ENCODE measurements at regions not wholly inside any gene's neighbourhood (a gene's known extent, or its start where the extent isn't known, plus 50 kb on each side); places are given as distances from the start of the nearest gene placed in this dataset.
"Not testable (repeated sequence)": the region's sequence is repeated elsewhere in the genome, so short reads cannot be mapped to it uniquely, and the experiment has no call there.

DNA sequence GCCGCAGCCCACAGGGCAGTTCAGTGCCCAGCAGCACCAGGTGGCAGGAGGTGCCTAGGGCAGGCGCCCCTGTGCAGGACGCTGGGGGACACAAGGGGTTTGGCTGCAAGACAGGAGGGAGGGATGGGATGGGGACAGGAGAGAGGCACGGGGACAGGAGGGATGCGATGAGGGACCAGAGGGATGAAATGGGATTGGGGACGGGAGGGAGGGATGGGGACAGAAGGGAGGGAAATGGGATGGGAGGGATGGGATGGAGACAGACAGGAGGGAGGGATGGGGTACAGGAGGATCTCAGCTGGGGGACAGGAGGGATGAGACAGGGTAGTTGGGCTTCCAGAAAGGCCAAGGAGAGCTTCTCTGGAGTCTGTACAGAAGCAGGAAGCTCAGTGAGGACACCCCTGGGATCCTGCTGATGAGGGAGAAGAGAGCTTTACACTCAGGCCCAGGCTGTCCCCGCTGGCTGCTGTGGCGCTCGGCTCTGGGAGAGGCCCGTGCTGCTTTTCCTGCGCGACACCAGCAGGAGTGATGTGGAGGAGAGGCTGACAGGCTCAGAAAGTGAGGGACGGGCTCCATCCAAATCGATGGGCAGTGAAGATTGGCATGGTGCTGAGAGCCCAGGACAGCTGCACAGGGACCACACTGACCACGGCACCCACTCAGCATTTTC, 400.8 kb downstream of the SMOC2 start:
- DNase-seq = no peak

DNA sequence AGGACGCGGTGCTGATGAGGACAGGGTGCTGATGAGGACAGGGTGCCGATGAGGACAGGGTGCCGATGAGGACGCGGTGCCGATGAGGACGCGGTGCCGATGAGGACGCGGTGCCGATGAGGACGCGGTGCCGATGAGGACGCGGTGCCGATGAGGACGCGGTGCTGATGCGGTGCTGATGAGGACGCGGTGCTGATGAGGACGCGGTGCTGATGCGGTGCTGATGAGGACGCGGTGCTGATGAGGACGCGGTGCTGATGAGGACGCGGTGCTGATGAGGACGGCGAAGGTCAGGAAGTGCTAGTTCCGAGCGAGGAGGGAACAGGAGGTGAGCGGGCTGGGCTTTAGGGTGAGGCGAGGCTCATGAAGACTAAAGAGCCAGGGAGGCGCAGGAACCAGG, 399.9 kb downstream of the SMOC2 start:
- DNase-seq = not testable (repeated sequence)

DNA sequence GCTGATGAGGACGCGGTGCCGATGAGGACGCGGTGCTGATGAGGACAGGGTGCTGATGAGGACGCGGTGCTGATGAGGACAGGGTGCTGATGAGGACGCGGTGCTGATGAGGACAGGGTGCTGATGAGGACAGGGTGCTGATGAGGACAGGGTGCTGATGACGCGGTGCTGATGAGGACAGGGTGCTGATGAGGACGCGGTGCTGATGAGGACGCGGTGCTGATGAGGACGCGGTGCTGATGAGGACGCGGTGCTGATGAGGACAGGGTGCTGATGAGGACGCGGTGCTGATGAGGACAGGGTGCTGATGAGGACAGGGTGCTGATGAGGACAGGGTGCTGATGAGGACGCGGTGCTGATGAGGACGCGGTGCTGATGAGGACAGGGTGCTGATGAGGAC, 399.3 kb downstream of the SMOC2 start:
- not testable (repeated sequence) for DNase-seq

DNA sequence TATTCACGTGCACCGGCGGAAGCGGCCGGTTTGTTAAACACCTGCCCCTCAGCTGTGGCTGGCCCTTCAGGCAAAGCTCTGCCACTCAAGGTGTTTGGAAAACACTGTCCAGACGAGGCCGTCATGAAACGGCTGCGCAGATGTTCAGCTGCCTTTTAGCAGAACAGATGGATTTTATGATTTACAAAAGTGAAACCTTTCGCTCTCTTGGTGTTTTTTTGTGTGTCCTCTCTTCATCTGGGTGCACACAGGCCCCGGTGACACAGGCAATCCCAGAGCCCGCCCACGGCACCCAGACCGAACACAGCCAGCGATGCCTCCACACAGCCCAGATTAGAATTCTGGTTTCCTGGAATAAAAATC, 397.0 kb downstream of the SMOC2 start:
- no peak for DNase-seq

DNA sequence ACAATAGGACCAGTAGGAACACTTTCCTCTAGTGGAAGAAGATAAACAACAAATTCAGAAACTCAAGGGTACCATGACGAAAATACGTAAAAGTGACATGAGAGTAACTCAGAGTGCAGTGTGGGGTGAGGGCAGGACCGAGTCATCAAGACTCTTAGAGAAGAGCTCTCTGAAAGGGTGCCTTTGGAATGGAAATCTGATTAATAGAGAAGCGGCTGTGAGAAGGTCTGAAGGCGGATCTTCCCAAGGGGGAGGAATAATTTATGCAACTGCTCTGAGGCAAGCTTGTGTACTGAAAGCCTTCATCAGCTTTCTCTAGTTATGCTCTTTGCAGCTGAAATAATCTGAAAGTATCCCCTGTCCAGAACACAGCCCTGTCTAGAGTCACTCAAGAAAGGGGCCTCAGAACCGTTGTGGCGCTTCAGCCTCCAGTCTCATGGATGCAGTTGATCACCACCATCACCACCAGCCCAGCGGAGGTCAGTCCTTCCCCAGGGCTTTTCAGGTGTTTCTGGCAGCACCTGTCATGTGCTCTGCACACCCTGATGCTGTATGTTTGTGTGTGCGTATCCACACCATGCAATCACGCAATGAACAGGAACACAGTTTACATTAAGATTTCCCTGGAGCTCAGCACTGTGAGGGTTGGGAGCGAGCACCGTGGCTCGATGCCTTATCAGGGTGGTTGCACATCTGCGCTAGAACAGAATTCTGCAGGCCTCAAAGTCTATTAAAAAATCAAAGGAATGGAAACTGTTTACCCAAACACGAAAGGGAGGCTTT, 396.5 kb downstream of the SMOC2 start:
- no peak for DNase-seq

DNA sequence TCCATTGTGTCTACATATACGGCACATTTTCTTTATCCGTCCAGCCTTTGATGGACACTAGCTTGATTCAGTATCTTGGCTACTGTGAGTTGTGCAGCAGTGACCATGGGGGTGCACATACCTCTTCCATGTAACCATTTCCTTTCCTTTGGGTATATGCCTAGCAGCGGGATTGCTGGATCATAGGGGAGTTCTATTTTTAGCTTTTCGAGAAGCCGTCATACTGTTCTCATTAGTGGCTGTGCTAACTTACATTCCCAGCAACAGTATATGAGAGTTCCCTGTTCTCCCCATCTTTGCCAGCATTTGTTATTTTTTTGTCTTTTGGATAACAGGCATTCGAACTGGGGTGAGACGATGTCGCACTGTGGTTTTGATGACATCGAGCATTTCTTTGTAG, 395.0 kb downstream of the SMOC2 start:
- no peak for DNase-seq

DNA sequence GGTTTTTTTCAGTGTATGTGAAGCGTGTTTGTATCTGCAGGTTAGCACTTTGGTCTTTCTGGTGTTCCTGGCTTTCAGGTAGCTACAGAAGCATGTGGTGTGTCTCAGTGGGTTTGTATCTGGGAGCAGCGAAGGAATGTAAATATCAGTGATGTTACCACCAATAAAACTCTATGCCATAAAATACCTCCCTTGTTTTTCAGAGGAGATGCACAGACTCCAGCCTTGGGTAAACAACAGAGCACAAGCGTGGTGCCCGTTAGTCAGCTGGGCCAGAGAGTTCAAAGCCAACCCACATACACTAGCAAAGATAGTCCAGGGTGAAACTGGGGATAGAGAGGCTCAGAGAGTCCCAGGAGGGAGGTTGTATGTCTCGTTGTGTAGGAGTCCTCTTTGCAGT, 393.8 kb downstream of the SMOC2 start:
- no peak for DNase-seq

DNA sequence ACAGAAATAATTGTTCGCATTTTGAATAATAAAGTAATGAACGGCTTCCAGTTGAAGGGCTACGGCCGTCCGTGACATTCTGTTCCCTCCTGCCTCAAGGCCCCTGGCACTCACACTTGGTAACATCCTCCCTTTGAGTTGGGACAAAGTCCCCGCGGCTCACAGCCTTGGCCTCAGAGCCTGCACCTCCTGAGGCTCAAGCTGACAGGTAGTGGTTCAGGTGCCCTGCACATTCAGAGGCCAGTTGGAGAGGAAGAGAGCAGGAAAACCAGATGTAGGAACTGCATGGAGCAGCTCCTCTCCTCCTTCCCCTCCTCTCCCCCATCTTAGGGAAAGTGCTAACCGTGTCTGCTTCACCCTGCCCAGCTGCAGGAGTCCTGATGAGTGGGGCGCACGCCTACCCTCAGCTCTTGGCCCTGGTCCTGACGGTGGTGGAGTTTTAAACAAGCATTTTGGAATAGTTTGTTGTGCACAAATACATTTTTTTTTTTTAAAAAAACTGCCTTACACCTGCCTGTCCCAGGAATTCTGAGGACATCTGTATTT, 393.1 kb downstream of the SMOC2 start:
- no peak for DNase-seq

DNA sequence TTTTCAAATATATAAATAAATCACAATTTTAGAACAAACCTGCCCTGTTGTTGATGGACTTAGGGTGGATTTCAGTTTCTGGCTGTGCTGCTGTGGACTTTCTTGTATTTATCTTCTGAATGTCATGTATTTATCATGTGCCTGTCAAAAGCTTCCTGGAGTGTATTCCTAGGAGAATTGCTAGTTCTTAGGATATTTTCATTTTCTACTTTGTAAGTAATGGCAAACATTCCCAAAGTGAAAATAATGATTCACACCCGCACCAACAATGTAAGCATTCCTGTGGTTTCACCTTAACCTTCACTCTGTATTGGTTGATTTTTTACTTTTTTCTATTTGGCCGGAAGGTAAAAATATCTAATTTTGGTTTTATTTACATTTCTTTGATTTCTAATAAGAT, 387.8 kb downstream of the SMOC2 start:
- no peak for DNase-seq

DNA sequence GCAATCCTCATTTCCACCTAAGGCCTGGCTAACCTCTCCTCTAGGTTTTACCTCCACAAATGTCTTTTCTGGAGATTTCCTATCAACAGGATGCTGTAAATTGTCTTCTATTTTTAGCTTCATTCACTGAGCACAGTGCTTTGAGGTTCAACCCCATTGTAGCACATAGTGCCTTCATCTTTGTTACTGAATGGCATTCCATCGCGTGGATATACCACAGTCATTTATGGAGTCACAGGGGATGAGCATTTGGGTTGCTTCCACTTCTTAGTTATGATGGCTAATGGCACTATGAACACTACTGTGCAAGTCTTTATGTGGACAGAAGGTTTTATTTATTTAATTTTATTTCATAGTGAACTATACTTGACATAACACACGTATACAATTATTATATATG, 387.1 kb downstream of the SMOC2 start:
- no peak for DNase-seq

DNA sequence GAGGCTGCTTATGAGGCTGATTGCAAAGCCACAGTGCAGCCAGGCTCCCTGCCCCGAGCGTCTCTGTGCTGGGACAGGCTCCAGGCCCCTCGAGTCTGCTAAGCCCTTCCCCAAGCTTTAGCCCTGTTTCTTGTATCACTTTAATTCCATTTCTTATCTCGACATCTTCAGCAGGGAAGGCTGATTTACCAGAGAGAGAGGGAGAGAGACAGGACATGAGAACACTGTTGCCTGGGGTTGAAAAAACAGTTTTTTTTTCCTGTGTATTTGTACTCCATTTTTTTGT, 386.5 kb downstream of the SMOC2 start:
- no peak for DNase-seq

DNA sequence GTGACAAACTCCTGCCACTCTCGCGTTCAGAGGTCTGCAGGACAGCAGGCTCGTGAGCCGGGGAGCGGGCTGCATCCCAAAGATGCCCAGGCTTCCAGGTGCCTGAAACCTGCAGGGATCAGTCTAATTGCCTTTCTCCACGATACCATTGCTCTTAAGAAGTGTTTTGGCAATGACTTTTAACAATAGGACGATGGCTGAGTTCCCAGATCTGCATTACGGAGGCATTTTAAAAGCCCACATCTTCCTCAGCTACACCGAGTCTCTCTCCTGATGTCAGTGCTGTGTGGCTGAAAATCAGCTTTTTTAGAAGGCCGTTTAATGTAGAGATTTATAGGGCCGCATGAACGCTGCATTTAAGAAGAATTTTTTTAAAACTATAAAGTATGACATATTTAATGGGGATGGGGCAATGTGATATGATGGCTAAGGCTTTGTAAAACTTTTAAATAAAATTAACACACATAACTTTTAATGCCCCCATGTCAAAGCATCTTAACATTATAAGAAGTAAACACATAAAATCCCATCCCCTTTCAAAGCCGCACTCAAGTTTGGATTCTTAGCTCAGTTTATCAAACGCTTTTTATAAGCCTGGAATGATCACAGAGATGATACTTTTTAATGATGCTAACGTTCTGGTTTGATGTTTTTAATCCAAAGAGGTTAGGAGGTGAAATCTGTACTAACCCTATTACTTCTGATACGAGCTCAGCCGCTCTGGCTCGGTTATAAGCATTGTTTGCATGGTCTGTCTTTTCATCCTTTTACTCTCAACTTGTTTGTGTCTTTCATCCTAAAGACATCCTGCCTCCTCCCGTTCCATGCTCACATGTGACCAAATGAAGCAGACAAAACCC, 386.0 kb downstream of the SMOC2 start:
- DNase-seq = no peak

DNA sequence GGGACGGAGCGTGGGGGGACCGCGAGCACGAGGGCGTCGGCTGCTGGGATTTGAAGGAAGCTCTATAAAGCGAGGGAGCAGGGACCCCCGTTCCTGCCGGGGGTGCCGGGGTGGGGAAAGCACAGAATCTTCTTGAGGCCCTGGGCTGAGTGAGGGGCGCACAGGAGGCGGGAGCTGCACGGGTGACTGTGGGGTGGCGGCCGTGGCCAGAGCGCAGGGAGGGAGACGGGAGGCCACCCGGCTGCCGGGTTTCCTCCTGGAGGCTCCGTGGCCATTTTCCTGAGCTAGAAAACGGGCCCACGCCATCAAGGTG, 385.1 kb downstream of the SMOC2 start:
- DNase-seq = no peak

DNA sequence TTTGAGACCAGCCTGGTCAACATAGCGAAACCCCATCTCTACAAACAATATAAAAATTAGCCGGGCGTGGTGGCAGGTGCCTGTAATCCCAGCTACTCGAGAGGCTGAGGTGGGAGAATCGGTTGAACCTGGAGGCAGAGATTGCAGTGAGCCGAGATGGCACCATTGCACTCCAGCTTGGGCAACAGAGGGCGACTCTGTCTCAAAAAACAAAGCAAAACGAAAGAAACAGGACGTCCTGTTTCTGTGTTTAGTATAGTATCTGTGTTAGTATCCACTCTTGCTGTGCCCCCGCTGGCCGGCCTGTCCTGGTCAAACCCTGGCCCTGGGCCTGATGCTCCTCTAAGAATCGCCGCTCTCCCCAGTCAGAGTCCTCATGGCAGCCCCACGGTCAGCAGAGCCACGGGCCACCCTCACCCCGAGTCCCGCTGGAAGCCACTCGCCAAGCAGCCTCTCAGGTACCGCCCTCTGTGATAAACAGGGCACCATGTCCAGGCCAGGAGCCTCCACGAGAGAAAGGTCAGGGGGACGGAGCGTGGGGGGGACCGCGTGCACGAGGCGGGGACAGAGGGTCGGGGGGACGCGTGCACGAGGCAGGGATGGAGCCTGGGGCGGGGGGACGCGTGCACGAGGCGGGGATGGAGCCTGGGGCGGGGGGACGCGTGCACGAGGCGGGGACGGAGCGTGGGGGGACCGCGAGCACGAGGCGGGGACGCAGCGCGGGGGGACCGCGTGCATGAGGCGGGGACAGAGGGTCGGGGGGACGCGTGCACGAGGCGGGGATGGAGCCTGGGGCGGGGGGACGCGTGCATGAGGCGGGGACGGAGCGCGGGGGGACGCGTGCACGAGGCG, 384.5 kb downstream of the SMOC2 start:
- DNase-seq = no peak

DNA sequence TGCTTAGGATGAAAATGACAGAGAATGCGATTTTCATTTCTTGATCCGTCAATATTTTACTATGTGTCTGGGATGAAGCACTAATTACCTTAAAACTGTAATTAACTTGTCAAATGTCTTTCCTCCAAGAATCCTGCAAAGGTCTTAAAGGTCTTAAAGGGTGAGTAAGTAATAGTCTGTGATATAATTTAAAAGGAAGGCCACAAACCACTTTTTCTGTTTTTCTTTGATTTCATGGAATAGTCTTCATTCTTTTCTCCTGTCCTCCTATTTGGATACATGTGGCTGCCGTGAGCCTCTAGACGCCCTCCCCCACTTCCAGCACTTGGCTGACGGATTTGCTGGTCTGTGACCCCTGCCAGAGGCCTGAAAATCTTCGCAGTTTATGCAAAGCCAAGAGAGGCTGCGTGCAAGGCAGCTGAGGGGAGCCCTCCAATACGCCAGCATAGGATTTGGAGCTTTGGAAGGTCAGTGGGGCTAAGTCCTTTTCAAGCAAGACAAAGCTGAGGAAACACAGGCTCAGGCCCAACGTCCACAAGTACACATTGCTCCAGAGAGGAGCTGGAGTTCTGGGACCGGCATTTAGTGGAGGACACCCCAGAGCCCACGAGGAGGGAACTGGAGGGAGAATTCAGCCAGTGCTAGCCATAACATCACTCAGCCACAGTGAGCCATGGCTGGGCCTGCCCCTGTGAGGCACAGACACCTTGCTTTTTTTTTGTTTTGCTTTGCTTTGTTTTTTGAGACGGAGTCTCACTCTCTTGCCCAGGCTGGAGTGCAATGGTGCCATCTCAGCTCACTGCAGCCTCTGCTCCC, 382.6 kb downstream of the SMOC2 start:
- DNase-seq = no peak

DNA sequence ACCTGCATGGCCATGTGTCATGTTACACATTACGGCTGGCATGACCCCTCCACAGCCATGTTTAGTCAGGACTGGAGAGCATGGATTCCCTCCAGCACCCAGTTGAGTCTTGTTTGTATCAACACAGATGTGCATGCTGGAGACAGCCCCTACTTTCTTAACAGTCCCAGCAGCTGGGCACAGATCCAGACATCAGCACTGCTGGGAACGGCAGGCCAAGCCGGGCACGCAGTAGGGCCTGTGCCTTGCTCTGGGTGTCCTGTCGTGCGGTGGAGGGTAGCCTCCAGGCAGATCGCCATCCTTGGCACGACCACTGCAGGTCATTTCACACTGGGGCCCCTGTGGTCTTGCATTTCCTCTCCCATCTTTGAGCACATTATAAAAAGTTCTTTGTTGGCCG, 381.4 kb downstream of the SMOC2 start:
- no peak for DNase-seq

DNA sequence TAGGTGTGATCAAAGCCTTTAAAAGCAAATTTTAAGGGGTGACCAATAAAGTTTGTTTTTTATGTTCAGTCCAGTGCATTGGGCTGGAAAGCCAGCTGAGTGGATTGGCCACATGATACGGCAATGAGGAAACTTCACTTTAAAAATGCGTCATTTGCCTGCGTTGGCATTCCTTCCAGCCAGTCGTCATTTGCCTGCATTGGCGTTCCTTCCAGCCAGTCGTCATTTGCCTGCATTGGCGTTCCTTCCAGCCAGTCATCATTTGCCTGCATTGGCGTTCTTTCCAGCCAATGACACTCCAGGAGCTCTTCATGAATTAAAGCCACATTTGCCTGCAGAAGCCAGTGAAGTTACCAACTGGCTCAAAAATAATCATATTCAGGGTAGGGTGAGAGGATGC, 378.6 kb downstream of the SMOC2 start:
- DNase-seq = no peak

DNA sequence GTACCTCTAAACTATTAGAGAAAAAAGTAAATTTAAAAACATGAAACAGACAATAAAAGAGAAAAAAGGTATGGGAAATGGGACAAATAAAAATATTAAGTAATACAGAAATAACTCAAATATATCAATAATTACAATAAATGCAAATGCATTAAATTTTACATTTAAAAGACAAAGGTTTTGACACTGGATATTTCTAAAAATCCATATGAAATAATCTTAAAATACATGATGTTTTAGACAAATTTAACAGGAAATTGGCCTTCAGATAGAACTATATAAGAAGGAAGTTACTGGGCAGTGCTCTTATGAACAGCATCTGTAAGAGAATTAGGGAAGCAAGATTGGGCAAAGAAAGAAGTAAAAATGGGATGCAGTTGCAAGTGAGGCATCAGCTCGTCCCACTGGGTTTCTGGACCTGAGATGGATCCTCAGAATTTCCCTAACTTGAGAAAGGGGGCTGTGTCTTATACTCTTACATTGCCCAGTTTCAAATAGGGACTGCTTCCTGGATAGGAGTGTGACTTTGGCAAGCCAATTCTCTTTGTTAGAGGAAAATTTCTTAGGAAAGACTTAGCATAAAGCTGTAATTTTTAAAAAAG, 376.7 kb downstream of the SMOC2 start:
- no peak for DNase-seq

DNA sequence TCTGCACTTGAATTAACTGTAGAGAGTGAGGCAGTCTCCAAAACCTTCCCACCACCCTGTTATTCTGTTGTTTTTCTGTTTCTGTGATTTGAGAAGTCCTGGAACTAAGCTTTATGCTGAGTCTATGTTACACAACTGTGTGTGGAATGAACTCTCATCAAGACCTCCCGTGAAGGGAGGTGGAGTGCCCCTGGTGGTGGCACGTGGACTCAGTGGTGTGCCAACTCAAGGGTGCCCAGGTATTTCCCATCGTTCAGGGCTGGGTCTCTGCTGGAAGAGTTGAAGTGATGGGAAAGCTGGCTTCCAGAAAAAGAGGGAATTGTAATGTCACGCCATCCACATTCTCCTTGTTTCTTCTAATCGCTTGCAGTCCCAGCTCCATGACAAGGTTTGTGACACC, 374.2 kb downstream of the SMOC2 start:
- no peak for DNase-seq

DNA sequence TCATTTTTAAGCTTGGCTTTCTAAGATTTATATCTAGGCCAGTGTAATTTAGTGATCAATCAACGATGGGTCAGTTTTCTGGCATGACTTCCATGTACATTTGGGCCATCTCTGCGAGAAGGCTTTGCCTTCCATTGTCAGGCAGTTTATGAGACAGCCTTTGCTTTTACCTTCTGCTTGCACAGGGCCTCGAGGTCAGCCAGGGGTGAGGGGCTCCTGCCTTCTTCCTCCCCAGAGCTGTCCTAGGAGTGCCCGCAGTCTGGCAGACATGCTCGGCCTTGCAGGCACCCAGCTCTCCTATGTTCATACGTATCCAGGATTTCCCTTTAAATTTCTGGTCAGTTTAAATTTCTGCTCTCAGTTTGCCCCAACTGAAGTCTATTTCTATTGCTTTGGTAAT, 367.2 kb downstream of the SMOC2 start:
- DNase-seq = no peak

DNA sequence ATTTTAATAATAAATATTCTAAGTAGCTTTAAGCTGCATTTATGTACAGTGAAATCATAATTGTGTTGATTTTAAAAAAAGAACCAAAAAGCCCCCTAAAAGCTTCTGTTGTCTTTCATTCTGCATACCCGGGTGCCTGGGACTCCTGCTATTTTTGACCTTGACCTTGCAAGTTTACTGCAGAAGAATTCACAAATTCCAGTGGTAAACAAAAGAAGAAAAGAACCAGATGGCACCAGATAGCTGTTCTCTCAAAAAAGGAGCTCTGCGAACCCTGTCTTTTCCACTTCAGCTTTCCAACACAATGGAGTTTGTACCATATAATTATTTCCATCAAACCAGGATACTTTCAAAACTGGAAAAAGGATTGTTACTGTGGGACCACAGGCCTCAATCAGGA, 363.3 kb downstream of the SMOC2 start:
- DNase-seq = no peak

DNA sequence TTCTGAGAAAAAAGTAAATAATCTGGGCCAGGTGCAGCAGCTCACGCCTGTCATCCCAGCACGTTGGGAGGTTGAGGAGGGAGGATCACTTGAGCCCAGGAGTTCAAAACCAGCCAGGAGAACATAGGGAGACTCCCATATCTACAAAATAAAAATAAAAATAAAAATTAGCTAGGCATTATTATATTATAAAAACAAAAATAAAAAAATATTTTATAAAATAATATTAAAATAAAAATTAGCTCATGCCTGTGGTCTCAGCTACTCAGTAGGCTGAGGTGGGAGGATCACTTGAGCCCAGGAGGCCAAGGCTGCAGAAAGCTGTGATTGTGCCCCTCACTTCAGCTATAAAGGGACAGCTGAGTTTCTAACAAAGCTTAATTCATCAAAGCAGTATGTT, 362.9 kb downstream of the SMOC2 start:
- DNase-seq = no peak
